HG02610 (cell line): ENCODE measurements at regions not wholly inside any gene's neighbourhood (a gene's known extent, or its start where the extent isn't known, plus 50 kb on each side); places are given as distances from the start of the nearest gene placed in this dataset.

Source experiments
- ATAC-seq: cut with Tn5 transposase; IDR thresholded peaks from one replicate; pipeline ENCODE4 v1.9.1; 2021; ENCODE audit warnings: mild to moderate bottlenecking, moderate library complexity; ENCODE audit not compliant: unreplicated experiment

- no peak for ATAC-seq
Observed at GRCh38 chr20:39474879-39475278, 512.7 kb downstream of the DHX35 start.

DNA sequence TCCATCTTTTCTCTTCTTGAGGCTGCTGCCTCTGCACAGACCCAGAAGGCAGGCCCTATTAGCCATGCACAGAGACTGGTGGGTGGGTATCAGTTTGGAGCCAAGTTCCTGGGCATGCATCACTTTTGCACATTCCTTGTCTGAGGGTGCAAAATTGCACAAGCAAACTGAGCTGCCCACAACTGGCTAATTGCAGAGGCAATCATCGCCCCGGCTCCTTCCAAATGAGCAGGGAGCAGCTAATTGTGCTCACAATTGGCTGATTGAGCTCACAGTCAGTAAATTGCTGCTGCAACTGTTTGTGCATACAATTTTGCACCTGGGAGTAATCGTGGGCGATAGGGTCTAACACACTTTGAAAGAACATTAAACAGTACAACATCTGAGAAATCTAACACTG lies 511.4 kb downstream of the DHX35 start:
- ATAC-seq: no peak

GRCh38 chr20:39468703-39469102 lies 506.6 kb downstream of the DHX35 start:
- no peak for ATAC-seq

DNA sequence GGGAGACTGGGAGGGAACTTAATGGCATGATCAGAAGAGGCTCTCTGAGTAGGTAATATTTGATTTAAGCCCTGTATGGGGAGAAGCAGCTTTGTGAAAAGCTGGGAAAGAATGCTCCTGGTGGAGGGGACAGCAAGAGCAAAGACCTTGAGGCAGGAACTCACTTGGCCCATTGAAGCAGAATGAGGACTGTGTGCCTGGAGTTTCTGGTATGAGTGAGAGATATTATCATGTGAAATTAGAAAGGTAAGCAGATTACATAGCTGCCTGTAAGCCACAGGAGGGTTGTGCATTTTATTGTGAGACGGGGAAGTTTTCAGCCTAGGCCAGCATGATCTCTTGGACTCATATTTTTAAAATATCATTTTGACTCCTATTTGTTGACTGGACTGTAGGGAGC lies 502.1 kb downstream of the DHX35 start:
- no peak for ATAC-seq

DNA sequence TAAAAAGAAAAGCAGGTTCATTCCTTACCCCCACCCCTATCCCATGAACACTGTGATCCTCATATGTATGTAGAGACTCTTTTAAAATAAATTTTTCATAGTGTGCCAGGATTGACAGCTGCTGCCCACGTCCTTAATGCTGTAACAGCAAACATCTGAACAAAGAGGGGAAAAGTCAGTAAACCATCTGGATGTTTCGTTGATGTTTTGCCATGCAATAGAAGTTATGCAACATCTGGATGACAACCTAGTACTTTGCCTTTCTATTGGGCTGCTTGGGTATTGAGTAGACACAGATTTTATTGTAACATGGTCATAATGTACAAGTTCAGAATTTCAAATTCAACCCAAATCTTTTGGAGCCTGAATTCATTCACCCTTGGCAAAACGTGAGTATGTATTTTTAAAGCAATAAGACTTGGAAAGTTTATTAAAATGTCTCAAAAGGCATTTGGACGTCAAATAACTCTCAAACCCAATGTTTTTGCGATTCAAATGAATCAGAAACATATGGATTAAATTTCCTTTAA lies 500.3 kb downstream of the DHX35 start:
- ATAC-seq: no peak

- no peak for ATAC-seq
Observed at GRCh38 chr20:39458452-39458851, 496.3 kb downstream of the DHX35 start.

GRCh38 chr20:39453890-39454289 lies 491.7 kb downstream of the DHX35 start:
- ATAC-seq: no peak

DNA sequence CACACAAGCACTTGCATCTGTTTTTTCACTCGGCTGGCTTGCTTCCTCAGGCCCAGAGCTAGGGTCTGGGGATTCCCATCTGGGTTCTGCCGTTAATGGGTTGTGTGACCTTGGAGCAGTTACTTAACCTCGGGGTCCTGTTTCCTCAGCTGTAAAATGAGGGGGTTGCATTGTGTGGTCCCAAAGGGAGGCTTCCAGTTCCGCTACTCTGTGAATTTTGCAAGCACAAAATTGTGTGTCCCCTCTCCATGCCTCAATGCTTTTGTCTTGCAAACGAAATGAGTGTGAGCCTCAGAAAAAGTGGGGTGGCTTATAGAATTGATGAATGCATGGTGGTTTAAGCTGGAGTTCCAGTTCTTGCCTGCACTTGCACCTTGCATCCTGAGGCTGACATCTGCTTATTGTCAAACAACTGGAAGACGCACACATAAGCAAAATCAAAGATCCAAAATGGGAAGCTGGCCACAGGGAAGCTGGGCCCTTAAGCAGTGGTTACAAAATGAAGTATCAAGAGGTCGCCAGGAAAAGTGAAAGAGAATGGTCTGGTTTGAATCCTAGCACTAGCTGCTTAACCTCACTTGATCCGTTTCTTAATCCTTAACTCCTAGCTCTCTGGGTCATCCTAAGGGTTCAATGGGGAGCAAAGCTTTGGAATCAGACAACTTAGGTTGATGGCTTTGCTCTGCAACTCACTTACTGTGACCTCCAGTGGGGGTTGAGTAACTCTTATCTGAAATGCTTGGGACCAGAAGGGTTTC lies 490.6 kb downstream of the DHX35 start:
- ATAC-seq: no peak

DNA sequence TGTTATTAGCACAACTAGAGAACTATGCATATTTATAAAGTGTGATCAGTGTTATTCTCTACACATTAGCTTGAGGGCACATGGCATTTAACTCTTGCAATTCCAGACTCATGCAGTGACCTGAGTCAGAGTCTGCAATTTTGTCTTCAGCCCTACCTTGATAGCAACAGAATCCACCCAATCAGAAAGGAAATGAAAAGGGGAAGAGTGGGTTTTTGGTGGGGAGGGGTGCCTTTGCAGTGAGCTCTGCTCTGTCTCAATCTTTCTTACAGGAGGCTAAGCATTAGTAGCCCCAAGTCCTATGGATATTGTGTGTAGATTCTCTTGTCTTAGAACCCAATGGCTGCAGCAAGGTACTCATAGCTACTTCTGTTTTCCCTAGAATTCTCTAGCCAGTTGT lies 489.2 kb downstream of the DHX35 start:
- ATAC-seq: no peak

GRCh38 chr20:39446397-39446796 lies 484.3 kb downstream of the DHX35 start:
- ATAC-seq: no peak

DNA sequence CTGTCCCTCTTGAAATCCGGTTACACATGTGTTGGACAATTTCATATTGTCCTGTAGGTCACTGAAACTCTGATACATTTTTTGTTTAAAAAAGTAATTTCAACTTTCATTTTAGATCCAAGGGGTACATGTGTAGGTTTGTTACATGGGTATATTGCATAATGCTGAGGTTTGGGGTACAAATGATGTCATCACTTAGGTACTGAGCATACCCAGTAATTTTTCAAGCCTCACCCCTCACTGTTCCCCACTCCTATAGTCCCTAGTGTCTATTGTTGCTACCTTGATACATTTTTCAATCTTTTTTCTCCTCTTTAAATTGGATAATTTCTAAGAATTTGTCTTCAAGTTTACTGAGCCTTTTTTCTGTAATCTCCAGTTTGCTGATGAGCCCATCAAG lies 483.0 kb downstream of the DHX35 start:
- no peak for ATAC-seq

- ATAC-seq: no peak
Observed at GRCh38 chr20:39433466-39433865, 471.3 kb downstream of the DHX35 start.

- ATAC-seq: no peak
Observed at GRCh38 chr20:39431091-39431880, 469.1 kb downstream of the DHX35 start.

- ATAC-seq: no peak
Observed at GRCh38 chr20:39429726-39430125, 467.6 kb downstream of the DHX35 start.

DNA sequence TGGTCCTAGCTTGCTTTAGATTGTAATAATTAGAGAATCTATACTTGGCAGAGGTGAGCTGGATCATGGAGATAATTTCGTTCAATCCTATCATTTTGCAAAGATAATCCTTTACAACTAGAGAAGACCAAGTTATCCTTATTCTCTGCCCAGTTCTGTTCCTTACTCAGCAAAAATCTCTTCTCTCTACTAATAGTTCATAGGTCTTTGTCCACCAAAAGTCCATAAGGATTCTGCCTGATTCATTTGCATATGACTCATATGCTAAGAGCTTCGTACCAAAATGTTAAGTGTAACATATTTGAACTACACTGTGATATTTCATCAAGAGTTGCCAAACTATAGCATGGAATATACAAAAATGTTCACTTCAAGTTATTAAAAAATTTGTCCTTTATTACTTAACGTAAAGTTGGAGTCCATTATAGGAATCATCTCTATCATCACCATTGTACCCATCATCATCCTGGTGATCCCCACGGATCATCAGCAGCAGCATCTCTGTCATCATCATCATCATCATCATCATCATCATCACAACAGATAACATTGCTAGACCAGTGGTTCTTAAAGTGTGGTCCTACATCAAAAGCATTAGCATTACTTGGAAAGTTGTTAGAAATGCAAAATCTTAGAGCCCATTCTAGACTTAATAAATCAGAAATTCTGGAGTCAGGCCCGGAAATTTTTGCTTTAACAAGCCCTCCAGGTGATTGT lies 463.0 kb downstream of the DHX35 start:
- ATAC-seq: no peak

GRCh38 chr20:39421571-39422105 lies 459.5 kb downstream of the DHX35 start:
- no peak for ATAC-seq

DNA sequence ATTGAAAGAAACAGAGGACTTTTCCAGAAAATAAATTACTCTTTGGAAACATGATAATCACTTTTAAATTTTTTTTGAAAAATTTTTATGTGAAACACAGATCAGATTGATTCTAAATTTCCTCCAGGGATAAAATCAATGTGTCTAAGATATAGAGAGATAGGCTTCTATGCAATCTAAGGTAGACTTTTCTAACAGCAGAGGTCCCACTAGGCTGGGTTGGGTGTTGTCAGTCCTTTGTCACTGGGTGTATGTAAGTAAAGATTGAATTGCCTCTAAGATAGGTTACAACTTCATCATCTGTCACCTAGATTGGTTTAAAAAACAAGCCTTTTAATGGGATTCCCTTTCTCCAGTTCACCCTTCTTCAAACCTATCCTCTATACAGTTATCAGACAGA lies 449.9 kb downstream of the DHX35 start:
- ATAC-seq: no peak

DNA sequence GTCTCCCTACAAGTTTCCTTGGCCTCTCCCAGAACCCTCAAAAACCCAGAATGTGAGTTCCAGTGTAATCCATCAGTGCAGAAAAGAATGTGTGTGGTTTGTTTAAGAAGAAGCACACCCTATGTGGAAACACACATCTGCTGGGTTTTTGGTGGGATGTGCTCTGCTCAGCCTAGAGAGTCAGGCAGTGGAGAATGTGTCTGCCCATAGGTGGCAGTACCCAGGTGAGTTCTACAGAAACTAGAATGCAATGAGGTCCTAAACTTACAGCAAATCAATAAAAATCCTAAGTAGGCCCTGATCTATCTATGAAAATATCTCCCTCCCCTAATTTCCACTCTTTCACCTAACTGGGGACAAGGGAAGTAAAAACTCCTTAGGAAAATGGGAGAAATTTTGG lies 437.3 kb downstream of the DHX35 start:
- no peak for ATAC-seq

DNA sequence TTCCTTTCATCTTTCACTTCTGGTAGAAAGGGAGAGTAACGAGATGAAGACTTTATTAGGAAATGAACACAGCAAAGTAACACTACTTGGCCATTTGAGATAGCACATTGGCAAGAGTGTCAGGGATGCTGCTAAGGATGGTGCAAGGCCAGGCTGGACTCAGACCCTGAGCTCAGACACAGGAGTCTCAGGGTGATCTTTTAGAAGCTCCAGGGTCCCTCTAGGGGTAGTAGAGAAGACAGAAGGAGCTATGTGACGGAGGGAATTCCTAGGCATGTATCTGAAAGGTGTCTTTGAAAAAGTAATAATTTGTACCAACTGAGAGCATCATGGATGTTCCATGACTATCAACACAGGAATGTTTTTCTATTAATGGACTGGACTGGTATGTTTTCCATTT lies 436.5 kb downstream of the DHX35 start:
- no peak for ATAC-seq

DNA sequence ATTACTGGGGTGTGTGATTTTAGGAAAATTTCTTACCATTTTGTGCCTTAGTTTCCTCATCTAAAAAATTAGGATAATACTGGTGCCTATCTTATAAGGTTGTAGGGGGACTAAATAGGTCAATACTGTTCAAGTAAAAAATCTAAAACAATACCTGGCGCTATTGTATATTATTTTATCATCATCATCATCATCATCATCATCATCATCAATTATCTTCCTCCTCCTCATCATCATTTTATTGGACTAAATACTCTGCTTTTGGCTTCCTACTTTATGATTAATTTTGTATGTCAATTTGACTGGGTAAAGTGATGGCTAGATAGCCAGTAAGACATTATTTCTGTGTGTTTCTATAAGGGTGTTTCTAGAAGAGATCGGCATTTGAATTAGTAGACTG lies 435.5 kb downstream of the DHX35 start:
- ATAC-seq: no peak
